Pons (tissue), 1 donor: ENCODE measurements at regions not wholly inside any gene's neighbourhood (a gene's known extent, or its start where the extent isn't known, plus 50 kb on each side); places are given as distances from the start of the nearest gene placed in this dataset.
"Not testable (repeated sequence)": the region's sequence is repeated elsewhere in the genome, so short reads cannot be mapped to it uniquely, and the experiment has no call there.

Experiments used
- DNase-seq: peaks from one replicate; pipeline ENCODE4 v3.0.0-alpha.2; 2016; ENCODE audit warnings: low spot score

DNA sequence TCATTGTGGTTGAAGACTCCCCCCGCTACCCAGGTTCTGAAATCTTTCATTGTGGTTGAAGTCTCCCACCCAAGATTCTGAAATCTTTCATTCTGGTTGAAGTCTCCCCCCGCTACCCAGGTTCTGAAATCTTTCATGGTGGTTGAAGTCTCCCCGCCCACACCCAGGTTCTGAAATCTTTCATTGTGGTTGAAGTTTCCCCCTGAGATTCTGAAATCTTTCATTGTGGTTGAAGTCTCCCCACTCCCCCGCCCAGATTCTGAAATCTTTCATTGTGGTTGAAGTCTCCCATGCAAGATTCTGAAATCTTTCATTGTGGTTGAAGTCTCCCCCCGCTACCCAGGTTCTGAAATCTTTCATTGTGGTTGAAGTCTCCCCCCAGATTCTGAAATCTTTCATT lies 916.0 kb downstream of the BRD1 start:
- DNase-seq = not testable (repeated sequence)

- DNase-seq = not testable (repeated sequence)
Observed at GRCh38 chr22:48911067-48911466, 916.6 kb downstream of the BRD1 start.

DNA sequence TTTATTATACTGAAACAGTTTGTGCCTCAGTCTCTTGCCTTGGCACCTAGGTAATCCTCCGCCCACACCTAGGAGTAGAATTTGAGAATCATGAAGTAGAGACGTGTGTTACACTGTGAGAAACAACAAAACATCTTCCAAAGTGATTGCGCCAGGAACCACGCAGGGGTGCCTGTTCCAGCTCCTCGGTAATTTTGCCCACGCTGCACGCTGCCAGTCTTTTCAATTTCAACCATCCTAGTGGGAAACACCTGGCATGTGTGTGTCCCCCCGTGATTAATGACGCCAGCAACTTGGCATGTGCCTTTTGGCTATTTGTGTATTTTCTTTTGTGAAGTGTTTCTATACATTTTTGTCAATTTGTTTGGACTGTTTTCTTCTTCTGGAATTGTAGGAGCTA lies 919.1 kb downstream of the BRD1 start:
- DNase-seq = no peak

DNA sequence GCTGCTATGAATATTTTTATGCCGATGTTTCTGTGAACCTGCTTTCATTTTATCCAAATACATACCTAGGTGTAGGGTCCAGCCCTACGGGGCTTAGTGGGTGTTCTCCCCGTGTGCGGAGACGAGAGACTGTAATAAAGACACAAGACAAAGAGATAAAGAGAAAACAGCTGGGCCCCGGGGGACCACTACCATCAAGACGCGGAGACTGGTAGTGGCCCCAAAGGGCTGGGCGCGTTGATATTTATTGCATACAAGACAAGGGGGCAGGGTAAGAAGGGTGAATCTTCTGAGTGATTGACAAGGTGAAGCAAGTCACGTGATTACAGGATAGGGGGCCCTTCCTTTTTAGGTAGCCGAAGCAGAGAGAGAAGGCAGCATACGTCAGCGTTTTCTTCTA lies 920.1 kb downstream of the BRD1 start:
- DNase-seq = no peak

- DNase-seq = no peak
Observed at GRCh38 chr22:48906216-48906835, 921.3 kb downstream of the BRD1 start.

DNA sequence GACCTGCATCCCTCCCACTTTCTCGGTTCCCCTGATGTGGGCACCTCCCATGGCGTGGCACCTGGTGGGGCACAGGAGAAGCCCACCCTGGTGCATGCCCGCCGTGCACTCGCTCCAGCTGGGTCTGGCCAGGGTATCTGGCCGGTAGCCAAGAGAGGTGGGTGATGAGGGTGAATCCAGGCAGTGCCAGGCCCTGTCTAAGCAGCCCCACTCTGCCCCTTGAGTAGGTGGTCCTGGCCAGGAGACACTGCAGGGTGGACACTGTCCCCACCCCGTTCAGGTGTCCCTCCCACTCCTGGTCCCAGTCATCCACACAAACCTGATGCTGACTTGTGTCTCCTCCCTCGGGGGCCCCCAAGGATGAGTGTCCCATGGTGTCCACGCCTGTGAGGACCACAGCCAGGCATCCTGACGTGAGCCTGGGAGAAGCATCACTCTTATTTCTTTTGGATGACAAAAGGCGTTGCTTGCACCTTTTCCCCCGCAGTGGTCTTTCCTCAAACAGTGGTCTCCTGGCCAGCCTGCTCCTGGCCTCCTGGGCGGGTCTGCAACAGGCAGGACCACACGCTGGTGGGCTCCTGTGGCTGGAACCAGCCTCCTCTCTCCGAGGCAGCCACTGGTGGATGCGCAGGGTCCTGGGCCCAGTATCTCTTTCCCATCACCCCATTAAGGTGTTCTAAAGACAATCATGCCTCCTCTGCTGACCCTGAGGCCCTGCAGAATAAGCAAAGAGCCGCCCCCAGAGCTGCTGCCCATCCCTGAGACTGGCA lies 922.3 kb downstream of the BRD1 start:
- no peak for DNase-seq

DNA sequence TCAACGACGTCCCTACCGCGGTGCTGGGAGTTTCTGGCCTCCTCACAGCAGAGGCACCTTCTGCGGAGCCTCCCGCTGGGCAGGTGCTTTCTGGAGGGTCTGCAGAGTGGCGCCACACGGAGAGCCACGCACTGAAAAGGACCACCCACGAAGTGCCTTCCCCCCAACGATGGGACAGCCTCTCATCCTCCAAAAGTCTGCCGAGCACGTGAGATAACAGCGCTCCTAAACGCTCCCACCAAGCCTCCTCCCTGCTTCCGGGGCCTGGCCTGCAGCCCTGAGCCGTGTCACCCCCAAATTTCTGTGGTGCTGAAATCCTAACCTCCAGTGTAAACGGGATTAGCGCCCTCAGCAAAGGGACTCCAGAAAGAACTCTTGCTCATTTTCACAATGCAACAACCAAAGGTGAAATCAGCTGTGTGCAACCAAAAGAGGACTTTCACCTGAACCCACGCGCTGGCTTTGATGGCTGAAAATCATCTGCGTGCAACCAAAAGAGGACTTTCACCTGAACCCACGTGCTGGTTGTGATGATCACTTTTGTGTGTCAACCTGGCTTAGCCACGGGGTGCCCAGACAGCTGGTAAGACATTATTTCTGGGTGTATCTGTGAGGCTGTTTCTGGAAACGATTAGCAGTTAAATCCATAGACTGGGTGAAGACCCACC lies 924.6 kb downstream of the BRD1 start:
- no peak for DNase-seq

DNA sequence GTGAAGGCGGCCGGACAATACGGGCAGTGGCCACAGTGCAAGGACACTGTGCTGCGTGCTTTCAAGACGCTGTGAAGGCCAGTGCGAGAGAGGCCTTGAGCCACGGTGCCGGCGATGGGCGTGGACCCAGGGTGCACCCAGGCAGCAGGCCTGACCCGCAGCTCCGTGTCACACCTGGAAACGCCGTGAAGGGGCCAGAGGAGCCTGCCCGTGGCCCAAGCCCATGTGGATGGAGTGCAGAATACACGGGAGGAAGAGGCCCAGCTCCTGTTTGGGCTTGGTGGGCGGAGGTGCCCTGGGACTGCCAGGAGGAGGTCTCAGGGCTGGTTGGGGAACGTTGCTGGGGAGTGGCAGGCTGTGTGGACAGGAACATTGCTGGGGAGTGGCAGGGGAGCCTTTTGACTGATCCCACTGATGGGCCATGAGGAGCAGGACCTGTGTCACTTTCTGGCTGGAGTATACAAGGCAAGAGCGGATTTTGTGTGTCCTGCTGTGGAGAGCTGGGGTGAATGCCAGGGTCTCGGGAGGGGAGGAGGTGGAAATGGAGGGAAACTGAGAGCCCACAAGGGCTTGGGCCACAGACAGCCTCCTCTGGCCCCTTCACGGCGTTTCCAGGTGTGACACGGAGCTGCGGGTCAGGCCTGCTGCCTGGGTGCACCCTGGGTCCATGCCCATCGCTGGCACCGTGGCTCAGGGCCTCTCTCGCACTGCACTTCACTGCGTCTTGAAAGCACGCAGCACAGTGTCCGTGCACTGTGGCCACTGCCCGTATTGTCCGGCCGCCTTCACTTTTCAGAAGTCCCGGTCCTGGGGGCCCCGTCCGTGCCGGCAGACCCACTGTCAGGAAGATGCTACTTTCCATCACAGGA lies 925.4 kb downstream of the BRD1 start:
- no peak for DNase-seq

GRCh38 chr22:48901324-48901723 lies 926.3 kb downstream of the BRD1 start:
- DNase-seq = no peak

DNA sequence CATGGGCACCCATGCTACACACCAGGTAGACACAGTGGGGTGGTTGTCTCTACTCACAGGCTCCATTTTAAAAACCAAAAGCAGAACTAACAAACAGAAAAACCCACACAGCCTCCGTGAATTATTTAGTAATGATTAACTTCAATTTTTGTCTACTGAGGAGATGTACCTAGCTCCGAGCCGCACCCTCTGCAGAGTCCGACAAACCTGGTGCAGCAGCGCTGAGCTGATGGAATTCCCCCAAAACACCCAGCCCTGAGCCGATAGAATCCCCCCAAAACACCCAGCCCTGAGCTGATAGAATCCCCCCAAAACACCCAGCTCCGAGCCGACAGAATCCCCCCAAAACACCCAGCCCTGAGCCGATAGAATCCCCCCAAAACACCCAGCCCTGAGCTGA lies 927.0 kb downstream of the BRD1 start:
- no peak for DNase-seq

DNA sequence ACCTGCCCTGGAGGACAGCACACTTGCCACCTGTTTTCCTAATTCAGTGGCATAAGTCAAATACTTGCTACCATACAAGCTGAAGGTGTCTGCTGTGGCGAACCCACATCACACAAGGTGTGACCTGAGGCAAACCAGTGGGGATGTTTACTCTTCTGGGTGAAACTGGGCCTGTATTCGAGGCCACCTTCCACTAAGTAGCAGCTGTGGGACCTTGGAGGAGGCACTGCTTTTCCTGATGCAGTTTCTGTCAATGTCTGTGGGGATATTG lies 927.4 kb downstream of the BRD1 start:
- DNase-seq = no peak

GRCh38 chr22:48899523-48900326 lies 927.9 kb downstream of the BRD1 start:
- no peak for DNase-seq

GRCh38 chr22:48898524-48899250 lies 929.0 kb downstream of the BRD1 start:
- DNase-seq = no peak

GRCh38 chr22:48897645-48898370 lies 929.9 kb downstream of the BRD1 start:
- DNase-seq = no peak

DNA sequence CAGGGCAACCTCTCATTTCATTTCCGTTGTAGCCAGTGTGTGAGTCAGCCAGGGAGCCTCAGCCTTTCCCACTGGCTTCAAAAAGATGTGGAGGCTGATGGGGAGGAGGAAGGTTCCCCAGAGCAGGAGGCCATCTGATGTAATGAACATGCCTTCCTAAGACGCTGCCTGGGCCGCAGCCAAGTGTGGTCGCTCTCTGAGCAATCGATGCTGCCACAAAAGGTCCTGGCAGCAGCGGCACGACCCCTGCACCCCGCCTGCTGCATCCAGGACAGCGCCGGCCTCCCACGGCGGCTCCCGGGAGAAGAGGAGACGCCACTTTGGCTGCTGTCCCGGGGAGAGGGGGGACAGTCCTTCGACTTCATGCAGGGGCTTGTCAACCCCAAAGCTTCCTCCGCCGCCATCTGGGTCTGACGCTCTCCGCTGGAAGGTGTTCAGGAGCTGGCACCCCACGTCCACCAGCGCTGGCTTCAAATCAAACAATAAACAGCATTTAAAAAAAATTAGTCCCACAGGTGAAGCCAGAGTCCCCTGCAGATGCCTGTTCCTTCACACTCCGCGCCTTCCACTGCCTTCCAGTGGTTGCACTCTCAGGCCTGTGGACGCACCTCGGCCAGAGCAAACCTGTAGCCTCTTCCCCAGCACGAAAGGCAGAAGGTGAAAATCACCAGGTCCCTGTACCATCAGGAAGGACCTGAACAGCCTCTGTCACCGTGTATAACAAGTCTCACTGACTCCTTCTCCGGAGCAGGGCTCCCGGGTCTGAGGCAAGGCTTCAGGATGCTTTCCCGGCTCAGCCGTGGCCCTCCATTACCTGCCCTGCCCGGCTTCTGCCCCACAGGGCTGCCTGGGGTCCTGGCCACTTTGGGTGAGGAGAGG lies 930.7 kb downstream of the BRD1 start:
- DNase-seq = no peak

- DNase-seq = no peak
Observed at GRCh38 chr22:48895831-48896765, 931.6 kb downstream of the BRD1 start.

DNA sequence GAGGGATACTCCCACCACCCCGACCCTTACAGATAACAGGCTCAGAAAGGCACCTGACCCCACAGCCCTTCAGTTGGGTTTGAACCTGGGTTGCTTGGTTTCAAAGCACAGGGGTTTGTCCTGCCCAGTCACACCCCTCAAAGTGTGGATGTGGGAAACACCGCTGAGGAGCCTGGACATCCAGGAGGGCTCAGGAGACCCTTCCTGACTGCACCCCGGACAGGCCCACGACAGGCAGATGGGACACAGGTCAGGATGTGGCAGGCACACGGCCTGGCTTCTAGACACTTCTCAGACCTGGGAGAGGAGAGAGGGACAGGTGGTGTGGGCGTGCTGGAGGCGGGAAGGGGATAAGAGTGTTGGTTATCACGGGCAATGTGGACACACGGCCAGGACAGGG lies 932.3 kb downstream of the BRD1 start:
- DNase-seq = no peak

DNA sequence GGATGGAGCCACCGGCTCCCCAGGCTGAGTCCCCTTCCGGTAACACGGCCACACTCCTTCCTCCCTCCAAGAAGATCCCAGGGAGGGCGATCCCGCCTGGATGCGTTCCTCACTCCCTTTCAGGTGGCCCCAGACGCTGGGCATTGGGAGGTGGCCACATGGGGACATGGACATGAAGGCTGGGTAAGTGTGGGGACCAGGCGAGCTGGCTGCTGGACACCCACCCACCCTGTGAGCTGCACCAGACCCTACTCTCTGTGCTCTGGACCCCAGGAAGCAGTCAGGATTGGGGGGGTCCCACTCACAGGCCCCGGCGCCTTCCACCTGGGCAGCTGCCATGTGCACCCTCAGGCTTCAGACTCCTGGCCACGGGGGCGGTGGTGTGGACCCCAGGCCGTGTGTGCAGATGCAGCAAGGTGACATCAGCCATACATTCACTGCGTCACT lies 932.8 kb downstream of the BRD1 start:
- no peak for DNase-seq
